Prostate gland (tissue), 2 donors: ENCODE measurements at regions not wholly inside any gene's neighbourhood (a gene's known extent, or its start where the extent isn't known, plus 50 kb on each side); places are given as distances from the start of the nearest gene placed in this dataset.

Experiments
- CTCF ChIP-seq, 4 experiments: fragments of 200-600 bp in 2 of 4; fragments of 450-650 bp in 2 of 4; sonication (generic) in 2 of 4; IDR thresholded peaks; 1 replicate in 3 of 4; 2 replicates in 1 of 4; pipeline ENCODE4 v1.5.1; 2016 to 2019; ENCODE audit warnings: antibody characterized with exemption in 4 of 4, mild to moderate bottlenecking in 2 of 4, moderate library complexity in 2 of 4
- POLR2A ChIP-seq: fragments of 450-650 bp; IDR thresholded peaks from one replicate; pipeline ENCODE4 v1.6.1; 2016; ENCODE audit warnings: antibody characterized with exemption, mild to moderate bottlenecking
- POLR2AphosphoS5 ChIP-seq: sonication (generic); formaldehyde crosslinking; IDR thresholded peaks from one replicate; pipeline ENCODE4 v1.6.1; 2017; ENCODE audit warnings: antibody characterized with exemption

GRCh38 chr1:194495434-194495833 is 1309.0 kb upstream of the B3GALT2 start:
- no peak for TF ChIP-seq CTCF (IDR thresholded peaks at IDR 0.05)
- TF ChIP-seq POLR2A: no peak
- no peak for TF ChIP-seq POLR2AphosphoS5
